NOMO-1 (cell line): ENCODE measurements at regions not wholly inside any gene's neighbourhood (a gene's known extent, or its start where the extent isn't known, plus 50 kb on each side); places are given as distances from the start of the nearest gene placed in this dataset.

Experiments
- DNase-seq, 2 experiments: peaks; one replicate each; lab custom pipeline; 2025; ENCODE audit not compliant: unreplicated experiment in 2 of 2; lab: John Stamatoyannopoulos, UW

DNA sequence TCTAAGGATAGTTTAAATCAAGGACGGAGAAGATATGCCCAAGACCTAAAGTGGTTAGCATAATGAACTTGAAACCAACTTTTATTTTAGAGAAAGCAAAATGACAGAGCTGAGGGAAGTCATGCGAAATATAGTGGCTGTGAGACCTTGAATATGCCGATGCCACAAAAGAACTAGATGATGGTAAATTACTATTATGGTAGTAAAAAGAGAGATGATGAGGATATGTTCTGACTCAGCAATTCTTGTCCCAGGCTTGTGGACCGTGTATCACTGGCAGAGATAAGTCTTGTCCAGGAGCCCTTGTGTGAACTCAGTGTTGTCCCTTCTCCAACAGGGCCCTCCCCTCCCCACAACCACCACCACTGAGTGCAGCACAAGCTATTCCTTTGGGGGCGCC, 1605.6 kb upstream of the TENM3 start:
- DNase-seq = no peak

DNA sequence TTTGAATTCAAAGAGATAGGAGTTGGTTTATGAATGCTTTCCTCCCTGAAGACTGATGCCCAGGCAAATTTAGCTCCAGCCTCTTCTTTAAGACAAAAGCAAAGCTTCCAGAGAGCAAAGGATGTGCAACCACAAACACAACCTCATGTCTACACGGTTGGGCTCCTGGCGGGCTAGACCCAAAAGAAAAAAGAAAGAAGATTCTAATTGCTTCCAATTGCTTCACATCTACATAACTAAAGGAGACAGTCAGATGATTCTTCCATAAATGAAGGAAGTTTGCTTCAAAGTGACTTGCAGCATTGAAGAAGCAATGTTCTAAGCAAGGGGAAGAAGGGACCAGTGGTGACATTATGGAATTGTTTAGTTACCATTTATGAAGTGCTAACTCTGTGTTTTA, 1603.0 kb upstream of the TENM3 start:
- no peak for DNase-seq

DNA sequence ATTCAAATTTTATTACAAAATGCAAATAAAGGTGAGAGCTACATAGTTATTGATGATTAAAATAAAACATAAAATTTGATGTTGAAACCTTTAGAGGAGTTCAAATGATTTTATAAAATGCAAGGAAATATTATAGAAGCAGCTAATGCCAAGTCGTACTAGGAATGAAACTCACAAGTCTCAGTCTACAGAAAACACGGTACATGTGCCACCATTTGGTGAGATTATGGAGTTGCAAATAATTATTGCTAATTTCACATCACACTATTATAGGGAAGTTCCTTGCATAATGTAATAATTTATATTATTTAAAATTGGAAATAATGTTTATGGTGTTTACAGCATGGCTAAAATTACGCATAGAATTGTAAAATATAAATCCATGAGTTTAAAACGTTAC, 1601.7 kb upstream of the TENM3 start:
- DNase-seq = no peak

DNA sequence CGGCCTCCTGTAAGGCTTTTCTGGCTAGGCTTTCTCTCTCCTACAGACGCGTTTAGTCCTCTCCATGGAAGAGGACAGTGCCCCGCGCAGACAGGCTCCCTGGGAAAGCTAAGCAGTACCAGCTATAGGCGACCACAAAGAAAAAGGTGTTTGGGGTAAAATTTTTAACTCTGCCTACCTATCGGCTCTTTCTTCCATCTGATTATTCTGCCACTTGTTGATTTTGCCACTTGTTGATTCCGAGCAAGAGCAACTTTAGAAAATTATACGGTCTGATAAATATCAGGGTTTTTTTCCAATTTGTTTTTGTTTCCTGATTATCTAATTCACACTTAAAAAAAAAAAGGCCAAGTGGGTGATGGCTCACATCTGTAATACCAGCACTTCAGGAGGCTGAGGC, 1600.5 kb upstream of the TENM3 start:
- no peak for DNase-seq

DNA sequence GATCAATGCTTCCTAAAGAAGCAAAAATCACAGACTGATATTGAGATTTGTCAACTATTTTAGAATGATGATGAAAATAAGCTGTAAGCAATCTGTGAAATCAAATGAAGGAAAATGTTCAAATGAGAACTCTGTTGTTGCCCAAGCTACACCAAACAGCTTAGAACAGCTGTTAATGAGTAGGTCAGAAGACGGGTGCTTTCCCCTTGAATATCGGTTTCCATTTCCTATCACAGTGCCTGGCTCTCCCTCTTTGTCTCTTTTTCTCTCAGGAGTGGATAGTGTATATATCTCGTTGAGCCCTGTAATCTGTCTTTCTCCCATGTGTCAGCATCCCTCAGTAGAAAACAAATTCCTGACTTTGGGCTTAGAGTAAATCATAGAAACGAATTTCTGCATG, 1592.9 kb upstream of the TENM3 start:
- no peak for DNase-seq

DNA sequence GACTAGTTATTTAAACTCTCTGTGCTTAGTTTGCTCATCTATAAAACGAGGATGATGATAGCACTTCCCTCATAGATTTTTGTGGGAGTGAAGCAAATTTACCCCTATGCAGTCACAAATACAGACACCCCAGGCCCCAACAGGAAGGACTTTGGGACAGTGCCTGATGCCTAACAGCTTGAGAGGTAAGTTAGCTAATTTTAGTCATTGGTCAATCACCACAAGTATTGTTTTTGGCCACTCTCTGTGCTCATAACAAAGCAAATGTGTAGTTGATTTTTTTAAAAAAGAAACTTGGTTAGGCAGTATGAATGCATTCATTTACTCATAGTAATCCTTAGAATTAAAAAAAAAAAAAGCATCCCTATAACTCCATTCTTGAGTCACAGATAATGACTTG, 1590.7 kb upstream of the TENM3 start:
- no peak for DNase-seq

DNA sequence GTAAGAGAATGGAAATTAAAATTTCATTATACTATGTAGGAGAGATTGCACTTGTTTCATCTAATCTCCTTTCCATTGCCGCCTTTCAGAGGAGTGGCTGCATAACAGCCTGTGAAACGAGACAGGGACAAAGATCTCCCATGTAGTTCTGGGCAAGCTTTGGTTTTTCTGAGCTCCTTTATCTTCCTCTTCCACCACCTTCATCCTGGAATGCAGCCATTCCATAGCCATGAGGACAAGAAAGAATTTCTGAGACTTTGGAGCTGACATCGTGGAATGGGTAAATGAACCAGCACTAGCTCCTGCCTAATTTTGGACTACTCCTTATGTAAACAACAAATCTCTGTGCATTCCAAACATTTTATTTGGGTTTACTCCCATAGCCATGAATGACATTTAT, 1587.3 kb upstream of the TENM3 start:
- DNase-seq = no peak

DNA sequence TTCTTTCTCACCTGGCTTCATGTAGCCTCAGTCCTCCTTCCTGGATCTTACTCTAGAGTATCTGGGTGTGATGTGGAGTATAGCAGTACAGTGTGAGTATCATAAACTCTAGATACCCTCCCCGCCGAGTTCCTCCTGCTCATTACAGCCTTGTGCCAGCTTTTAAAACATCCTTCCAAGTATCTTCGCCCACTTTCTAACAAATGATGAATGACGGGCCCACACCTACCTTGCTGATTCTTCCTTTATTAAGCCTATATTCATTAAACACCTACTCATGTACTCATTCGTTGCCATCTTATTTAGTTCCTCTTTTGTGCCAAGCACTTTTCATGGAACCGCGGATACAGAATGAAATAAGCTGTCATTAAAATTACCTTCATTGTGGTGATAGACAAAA, 1585.3 kb upstream of the TENM3 start:
- DNase-seq = no peak

DNA sequence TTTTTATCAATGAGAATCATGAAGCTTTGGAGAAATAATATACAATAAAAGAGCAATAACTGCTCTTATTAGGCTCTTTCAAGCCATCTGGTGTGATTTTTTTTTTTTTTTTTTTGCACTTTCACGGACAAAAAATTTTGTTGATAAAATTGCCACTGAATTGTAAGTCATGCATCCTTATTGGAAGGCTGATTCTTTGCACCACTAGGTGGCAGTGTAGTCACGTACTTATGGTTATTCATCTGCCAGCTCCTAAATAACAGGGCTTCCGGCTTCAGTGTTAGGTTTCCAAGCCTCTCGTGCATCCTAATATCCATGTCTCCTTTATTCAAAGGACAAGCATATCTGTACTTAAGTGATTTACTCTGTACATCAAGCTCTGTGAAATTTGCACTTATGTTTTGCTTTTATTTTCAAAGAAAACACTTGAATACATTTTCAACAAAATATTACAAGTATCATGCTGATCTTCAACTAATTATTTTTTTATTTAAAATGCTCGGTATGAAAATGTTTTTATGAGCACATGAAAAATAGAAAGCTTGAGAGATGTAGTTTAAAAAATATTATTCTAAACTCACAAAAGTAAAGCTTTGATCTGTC, 1578.3 kb upstream of the TENM3 start:
- DNase-seq = peak; percentile 19 to 59

DNA sequence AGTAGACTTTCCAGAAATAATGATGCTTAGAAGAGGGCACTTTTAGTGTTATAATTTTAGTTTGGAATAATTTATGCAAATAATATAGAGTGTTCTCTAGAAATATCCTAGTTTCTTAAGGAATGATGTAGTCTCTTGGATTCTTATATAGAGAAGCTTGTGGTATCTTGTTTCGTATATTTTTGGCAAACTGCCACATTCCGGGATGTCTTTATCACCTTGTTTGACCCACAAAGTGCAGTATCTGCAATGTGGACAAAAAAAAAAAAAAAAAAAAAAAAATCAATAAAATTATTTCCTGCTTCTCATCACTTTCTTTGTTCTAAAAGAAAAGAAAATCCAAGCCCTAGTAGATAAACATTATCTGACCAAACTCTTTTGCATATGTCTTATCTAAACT, 1577.7 kb upstream of the TENM3 start:
- no peak for DNase-seq

DNA sequence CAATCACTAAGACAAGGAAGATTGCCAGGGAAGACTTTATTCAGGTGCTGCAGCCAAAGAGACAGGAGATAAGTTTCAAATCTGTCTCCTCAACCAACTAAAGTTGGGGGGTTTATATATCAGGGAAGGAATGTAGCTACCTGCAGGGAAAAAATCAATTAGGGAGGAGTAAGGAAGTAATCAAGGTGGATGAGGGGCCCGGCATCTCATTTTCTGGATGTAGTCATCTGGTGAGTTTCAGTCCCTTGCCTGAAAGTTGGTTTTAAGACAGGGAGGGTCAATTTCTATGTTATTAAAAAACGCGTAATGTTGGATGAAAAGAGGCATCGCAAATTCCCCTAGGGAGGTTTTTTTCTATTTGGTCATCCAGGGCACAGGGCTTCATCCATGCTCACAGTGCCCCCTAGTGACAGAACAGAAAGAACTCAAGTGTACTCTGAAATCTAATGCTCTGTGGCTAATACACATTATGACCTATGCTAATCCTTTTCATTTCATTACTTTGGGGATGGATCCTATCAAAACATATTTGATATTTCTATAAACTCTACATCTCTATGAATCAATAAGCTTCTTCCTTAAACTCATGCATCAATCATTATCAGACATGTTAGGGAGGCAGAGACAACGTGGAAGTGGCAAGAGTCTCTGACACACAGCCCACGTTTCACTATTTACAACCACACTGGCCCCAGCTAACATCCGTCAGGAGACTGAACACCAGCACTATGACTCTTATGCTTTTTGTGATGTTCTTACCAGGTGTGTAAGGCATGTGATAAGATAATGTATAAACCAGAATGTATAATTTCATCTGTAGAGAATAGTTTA, 1577.0 kb upstream of the TENM3 start:
- peak; percentile 21 to 74 for DNase-seq

DNA sequence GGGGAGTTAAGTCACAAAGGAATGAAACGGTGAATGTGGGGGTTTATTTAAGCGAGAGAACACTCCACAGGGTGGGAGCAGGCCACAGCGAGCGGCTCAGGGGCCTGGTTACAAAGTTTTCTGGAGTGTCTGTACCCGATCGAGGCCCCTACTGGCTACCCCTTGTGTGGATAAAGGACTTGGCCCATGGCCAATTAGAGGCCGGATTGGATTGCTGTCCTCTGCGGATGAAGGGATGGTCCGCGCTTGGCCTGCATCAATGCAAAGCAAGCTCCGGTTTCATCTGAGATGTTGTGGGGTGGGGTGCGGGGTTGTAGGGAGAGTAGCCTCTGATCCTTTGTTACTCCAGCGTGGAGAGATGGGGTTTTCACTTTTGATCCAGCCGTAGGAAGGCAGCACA, 1574.5 kb upstream of the TENM3 start:
- DNase-seq = no peak

DNA sequence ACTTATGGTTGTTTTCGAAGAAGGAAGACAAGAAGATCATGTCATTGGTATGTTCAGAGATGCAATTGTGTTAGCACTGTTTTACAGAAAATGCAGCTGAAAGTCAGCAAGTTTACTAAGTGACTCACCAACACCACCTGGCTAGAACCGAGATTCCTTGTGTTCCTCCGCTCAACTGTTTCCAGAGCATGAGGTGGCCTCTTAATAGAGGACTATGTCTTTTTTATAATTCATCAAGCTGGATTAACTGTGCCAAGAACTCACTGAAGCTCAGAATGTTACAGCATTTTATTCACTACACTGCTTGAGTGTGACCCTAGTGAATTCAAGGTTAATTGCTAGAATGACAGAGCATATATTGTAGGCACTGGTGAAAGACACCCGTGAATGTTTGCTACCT, 1573.5 kb upstream of the TENM3 start:
- no peak for DNase-seq

DNA sequence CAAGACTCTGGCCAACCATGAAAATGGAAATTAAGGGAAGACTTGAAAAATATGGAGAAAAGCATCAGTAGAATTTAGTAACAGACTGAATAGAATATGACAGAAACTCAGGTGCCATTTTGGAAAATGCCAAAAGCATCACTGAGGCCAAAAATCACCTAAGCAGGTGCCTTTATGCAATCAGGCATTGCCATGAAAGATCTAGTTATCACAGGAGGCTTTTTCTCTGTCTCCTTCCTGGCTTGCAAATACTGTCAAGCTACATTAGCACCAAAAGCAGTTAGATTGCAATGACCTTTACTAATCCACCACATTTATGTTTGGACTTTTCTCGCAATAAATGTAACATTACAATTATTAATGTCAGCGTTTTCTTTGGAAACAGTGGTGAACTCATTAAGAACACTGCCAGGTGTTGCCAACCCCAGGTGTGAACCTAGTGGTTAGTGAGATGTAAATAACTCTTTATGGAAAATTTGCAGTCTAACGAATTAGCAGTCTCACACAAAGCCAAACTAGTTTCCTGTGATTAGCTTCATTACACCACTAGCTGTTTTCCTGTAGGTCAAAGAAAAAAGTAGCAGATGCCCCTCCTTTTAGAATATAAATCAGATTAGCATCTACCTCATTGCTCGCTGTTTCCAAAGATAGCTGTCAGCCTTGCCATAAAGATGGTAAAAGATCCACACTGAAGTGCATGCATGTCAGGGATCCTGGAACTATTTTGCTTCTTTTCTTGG, 1568.4 kb upstream of the TENM3 start:
- no peak for DNase-seq

DNA sequence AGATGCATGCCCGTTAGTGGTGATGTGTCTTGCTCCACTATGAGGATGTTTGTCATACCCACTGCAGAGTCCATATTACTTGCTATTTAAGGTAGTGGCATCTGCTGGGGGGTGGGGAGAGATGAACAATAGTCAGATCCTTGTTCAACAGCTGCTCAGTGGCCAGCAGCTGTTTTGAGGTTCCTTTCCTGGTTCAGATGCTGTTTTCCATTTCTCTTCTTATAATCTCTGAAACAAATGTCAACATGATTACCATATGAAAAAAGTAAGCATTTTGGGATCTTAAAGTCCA, 1567.9 kb upstream of the TENM3 start:
- no peak for DNase-seq

DNA sequence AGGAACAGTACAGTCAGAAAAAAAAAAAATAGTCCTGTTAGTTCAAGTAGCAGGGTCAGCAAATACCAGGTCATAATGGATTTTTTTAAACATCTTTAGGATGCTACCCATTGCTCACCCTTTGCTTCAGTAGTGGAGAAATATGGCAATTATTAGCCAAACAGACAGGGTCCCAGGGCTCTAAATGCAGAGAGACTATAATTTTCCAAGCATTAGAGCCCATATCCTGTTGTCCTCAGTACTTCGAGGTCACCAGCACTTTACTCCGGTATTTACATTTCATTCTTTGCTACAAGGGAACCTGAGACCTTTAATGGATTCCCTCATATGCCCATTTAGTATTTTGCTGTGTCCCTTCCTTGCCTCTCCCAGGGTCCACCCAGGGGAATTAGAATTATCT, 1562.9 kb upstream of the TENM3 start:
- DNase-seq = no peak

DNA sequence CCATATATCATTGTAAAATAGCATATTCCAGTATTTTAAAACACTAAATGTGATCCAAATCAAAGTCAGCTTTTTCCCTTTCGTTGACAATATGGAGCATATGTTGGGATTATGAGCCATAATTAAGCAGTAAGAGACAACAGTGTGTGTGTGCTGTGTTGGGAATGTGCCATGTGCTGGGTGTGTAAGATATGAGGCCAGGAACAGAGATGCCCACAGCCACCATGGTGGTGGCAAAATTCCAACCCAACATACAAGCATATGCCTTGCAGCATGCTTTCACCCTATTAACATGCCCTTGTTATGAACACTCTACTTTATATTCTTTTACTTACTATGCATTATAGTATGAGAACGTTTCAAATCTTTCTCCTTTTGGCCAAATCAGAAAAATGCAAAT, 1560.4 kb upstream of the TENM3 start:
- DNase-seq = no peak

DNA sequence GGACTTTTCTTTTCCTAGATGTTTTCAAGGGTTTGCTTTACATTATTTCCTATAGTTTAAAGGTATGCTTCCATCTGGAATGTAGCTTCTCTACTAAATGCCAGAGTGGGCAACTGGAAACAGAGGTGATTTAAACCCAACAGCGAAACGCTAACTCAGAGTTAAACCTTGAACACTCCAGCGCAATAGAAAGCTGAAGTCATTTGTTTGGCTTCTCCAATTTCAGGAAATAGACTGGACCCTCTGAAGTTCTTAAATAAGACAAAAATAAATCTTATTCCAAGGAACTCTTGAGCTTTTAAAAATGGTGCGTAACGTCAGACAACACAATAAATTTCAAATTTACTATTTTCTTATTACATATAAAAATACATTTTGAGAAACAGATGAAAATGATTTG, 1560.0 kb upstream of the TENM3 start:
- DNase-seq = no peak

DNA sequence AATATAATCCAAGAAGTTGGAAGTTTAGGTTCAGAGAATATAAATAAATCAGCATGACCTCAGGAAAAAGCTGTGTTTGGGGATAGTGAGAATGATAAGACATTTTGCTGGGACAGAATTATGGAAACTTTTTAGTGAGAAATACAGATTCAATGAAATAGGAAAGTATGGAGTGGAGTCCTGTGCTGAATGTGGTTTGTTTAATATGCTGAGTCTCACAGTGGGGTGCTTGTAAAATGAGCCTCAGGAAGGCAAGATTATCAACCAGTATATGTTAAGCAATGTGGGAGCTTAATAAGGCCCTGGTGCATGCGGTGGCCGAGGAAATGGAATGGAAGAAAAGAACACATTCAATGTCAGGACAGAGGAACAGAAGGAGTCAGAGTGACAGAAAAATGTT, 1554.7 kb upstream of the TENM3 start:
- no peak for DNase-seq

DNA sequence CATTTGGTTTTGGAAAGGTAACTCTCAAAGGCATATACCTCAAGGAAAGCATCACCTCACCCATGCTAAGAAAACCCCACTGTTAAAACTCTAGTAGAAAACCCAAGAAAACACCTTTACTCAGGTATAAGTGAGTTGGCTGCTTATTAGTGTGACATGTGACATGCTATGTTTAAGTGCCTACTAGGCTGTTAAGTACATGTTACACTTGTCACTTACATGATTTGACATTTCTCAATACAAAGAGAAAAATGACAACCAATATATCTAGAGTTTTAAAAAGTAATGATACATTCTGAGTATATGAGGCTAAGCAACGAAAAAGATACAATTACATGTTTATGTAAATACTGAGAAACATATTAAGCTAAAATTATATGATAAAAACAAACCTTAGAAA, 1548.3 kb upstream of the TENM3 start:
- DNase-seq = no peak

DNA sequence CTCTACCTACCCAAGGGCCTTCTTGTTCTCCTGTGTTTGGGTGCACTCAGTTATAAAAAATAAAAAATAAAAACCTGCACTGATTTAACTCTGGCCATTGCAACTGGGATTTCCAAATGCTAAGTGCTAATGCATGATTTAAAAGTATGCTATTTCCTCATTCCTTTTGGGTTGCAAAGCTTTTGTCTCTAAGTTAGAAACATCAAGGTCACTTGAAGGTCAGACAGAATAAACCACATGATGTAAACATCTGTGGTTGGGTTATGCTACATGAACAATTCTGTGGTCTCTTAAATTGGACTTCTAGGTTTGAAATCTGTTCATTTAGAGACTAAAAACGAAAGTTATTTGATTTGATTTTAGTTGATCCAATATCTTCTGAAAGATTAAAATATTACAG, 1547.4 kb upstream of the TENM3 start:
- DNase-seq = no peak

DNA sequence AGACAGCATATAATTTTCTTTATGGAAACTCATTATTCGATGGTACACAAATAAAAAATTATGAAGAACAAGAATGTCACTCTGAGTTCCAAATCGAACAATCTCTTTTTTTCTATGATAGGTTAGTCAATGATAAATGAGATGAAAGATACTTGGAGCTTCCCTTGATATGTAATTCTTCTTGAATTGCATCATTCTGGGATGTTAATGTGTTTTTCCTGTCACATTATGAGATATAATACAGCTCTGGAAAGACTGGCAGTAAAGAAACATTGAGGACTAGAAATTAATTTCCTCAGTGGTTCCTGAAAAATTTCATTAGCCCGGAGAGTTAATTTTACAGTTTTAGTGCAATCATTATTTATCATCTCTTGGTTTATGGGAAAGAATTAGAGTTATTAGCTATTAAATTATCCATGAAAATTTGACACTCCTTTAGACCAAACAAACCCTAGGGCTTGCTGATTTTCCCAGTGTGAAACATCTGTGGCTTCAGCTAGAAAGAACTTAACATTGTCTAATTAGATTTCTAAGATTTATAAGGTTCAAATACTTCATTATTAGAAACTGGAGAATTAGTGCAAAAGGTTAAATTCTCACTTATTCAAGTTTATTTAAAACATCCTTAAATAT, 1546.6 kb upstream of the TENM3 start:
- no peak for DNase-seq
